Right lobe of liver (tissue), 4 donors: ENCODE measurements at regions not wholly inside any gene's neighbourhood (a gene's known extent, or its start where the extent isn't known, plus 50 kb on each side); places are given as distances from the start of the nearest gene placed in this dataset.

ENCODE experiments used
- CTCF ChIP-seq, 4 donors: fragments of 200-600 bp in 3 of 4; fragments of 450-650 bp in 1 of 4; IDR thresholded peaks; one replicate each; pipeline versions ENCODE4 v1.5.1 to v1.8.0; 2016 to 2022; ENCODE audit warnings: antibody characterized with exemption in 4 of 4, mild to moderate bottlenecking in 2 of 4
- POLR2A ChIP-seq: fragments of 450-650 bp; IDR thresholded peaks from one replicate; pipeline ENCODE4 v1.6.1; 2017; ENCODE audit warnings: antibody characterized with exemption, mild to moderate bottlenecking
- donor health status: DM: no; HTN: no; CAD: no.
- donor health status: DM: no; HTN: no; CAD: no.
- donor health status: DM: no; HTN: yes; CAD: no.

GRCh38 chr12:105897311-105897725 is 241.4 kb downstream of the NUAK1 start:
- TF ChIP-seq POLR2A (no peak), CTCF (IDR thresholded peaks at IDR 0.05) (no peak)
